H1 (cell line): ENCODE measurements at regions not wholly inside any gene's neighbourhood (a gene's known extent, or its start where the extent isn't known, plus 50 kb on each side); places are given as distances from the start of the nearest gene placed in this dataset.

Experiments
- CTCF ChIA-PET: fragments of 300-600 bp; sonication (Branson Sonifier 250); formaldehyde crosslinking; loops from one replicate; lab custom pipeline; 2021; ENCODE audit not compliant: partially characterized antibody; lab: Charles Lee
- POLR2A ChIA-PET: fragments of 300-600 bp; sonication (Branson Sonifier 250); formaldehyde crosslinking; loops from one replicate; lab custom pipeline; 2021; ENCODE audit warnings: inconsistent platforms; ENCODE audit not compliant: partially characterized antibody; lab: Charles Lee
- DNase-seq, 2 experiments: peaks; one replicate each; pipeline versions ENCODE4 v3.0.0 to v3.0.0-alpha.2; 2010 to 2022; ENCODE audit warnings: low spot score in 2 of 2, low read depth in 1 of 2, mixed read lengths in 1 of 2
- FAIRE-seq: peaks from 2 replicates; lab custom pipeline; 2011; peaks lifted over from hg19 to GRCh38; lab: Jason Lieb, UNC
- H2AFZ ChIP-seq: 2 replicates; pipeline ENCODE4 v1.8.1; 2012; ENCODE audit warnings: low read length, inconsistent platforms
- H2AK5ac ChIP-seq: 2 replicates; pipeline ENCODE4 v1.6.1; 2013; ENCODE audit warnings: low read depth, low read length
- H2BK120ac ChIP-seq: replicated peaks from 2 replicates; pipeline ENCODE3; 2013; ENCODE audit warnings: low read depth, low read length, inconsistent platforms
- H2BK12ac ChIP-seq: 2 replicates; pipeline ENCODE4 v1.6.1; 2013; ENCODE audit warnings: low read depth, low read length
- H2BK15ac ChIP-seq: 2 replicates; pipeline ENCODE4 v1.6.1; 2013; ENCODE audit warnings: low read length
- H2BK20ac ChIP-seq: 2 replicates; pipeline ENCODE4 v1.6.1; 2013; ENCODE audit warnings: low read length
- H2BK5ac ChIP-seq: 2 replicates; pipeline ENCODE4 v1.6.1; 2013; ENCODE audit warnings: low read depth, low read length
- H3K14ac ChIP-seq: 2 replicates; pipeline ENCODE4 v1.6.1; 2013; ENCODE audit warnings: inconsistent platforms; ENCODE audit not compliant: insufficient read length
- H3K18ac ChIP-seq: 2 replicates; pipeline ENCODE4 v1.6.1; 2013; ENCODE audit warnings: low read length; ENCODE audit errors: extremely low read depth
- H3K23ac ChIP-seq: 2 replicates; pipeline ENCODE4 v1.6.1; 2013; ENCODE audit warnings: inconsistent platforms; ENCODE audit not compliant: insufficient read length
- H3K23me2 ChIP-seq: 2 replicates; pipeline ENCODE4 v1.6.1; 2013; ENCODE audit warnings: low read depth, low read length
- H3K27ac ChIP-seq: 2 replicates; pipeline ENCODE4 v1.6.1; 2011; ENCODE audit warnings: low read depth, low read length, inconsistent platforms
- H3K27me3 ChIP-seq, 4 experiments: replicated peaks in 1 of 4; 1 replicate in 1 of 4; 2 replicates in 3 of 4; pipeline versions ENCODE4 v1.6.1 to v1.8.1; 2011 to 2013; ENCODE audit warnings: low read length in 3 of 4, mild to moderate bottlenecking in 3 of 4, inconsistent platforms in 2 of 4, mixed read lengths in 2 of 4, moderate library complexity in 1 of 4; ENCODE audit not compliant: control insufficient read depth in 3 of 4, insufficient read depth in 3 of 4; ENCODE audit errors: extremely low read depth in 1 of 4
- H3K36me3 ChIP-seq, 4 experiments: 2 replicates each; pipeline versions ENCODE4 v1.6.1 to v1.8.1; 2011 to 2013; ENCODE audit warnings: mild to moderate bottlenecking in 4 of 4, low read length in 3 of 4, moderate library complexity in 2 of 4, control low read depth in 1 of 4, inconsistent platforms in 1 of 4; ENCODE audit not compliant: insufficient read depth in 4 of 4, control insufficient read depth in 2 of 4
- H3K4ac ChIP-seq: replicated peaks from 2 replicates; pipeline ENCODE3; 2013; ENCODE audit warnings: low read length, low read depth, mixed read lengths, inconsistent platforms; ENCODE audit not compliant: insufficient read length
- H3K4me1 ChIP-seq, 4 experiments: replicated peaks in 1 of 4; 1 replicate in 1 of 4; 2 replicates in 3 of 4; pipeline versions ENCODE4 v1.6.1 to v1.8.1; 2011 to 2013; ENCODE audit warnings: low read length in 3 of 4, inconsistent platforms in 2 of 4, mixed read lengths in 1 of 4; ENCODE audit not compliant: insufficient read depth in 4 of 4, control insufficient read depth in 3 of 4
- H3K4me2 ChIP-seq, 2 experiments: 2 replicates each; pipeline versions ENCODE4 v1.6.1 to v1.8.1; 2011 to 2013; ENCODE audit warnings: low read depth in 2 of 2, low read length in 2 of 2, control low read depth in 1 of 2, inconsistent platforms in 1 of 2, mild to moderate bottlenecking in 1 of 2; ENCODE audit not compliant: insufficient read depth in 1 of 2
- H3K4me3 ChIP-seq, 4 experiments: fragments of 200-600, 300-600 bp in 1 of 4; sonication (generic), shearing (Covaris generic), sonication (Bioruptor Twin) in 1 of 4; 2 replicates each; pipeline versions ENCODE4 v1.5.1 to v1.8.1; 2011 to 2016; ENCODE audit warnings: low read length in 4 of 4, low read depth in 3 of 4, control low read depth in 2 of 4, inconsistent platforms in 2 of 4, mild to moderate bottlenecking in 2 of 4, mixed read lengths in 1 of 4, moderate library complexity in 1 of 4; ENCODE audit not compliant: insufficient read depth in 2 of 4; ENCODE audit errors: extremely low read depth in 1 of 4
- H3K56ac ChIP-seq: replicated peaks from 2 replicates; pipeline ENCODE3; 2013; ENCODE audit warnings: low read depth, mild to moderate bottlenecking, mixed read lengths, low read length, inconsistent platforms; ENCODE audit not compliant: insufficient read length
- H3K79me1 ChIP-seq: 2 replicates; pipeline ENCODE4 v1.6.1; 2013; ENCODE audit warnings: low read depth, low read length, control low read depth
- H3K79me2 ChIP-seq, 2 experiments: 2 replicates each; pipeline versions ENCODE4 v1.6.1 to v1.8.1; 2012 to 2013; ENCODE audit warnings: low read length in 2 of 2, mild to moderate bottlenecking in 2 of 2, inconsistent platforms in 1 of 2; ENCODE audit not compliant: insufficient read depth in 2 of 2, control insufficient read depth in 1 of 2
- H3K9ac ChIP-seq, 4 experiments: replicated peaks in 1 of 4; 1 replicate in 1 of 4; 2 replicates in 3 of 4; pipeline versions ENCODE4 v1.6.1 to v1.8.1; 2011 to 2013; ENCODE audit warnings: low read depth in 3 of 4, low read length in 3 of 4, control low read depth in 2 of 4, mild to moderate bottlenecking in 2 of 4, moderate library complexity in 2 of 4, inconsistent platforms in 1 of 4; ENCODE audit errors: extremely low read depth in 1 of 4
- H3K9me3 ChIP-seq, 2 experiments: 2 replicates each; pipeline versions ENCODE4 v1.6.1 to v1.8.1; 2012 to 2013; ENCODE audit warnings: mild to moderate bottlenecking in 2 of 2, moderate library complexity in 2 of 2, control low read depth in 1 of 2, inconsistent platforms in 1 of 2, low read depth in 1 of 2, low read length in 1 of 2, mixed read lengths in 1 of 2; ENCODE audit not compliant: insufficient read depth in 2 of 2
- H4K20me1 ChIP-seq, 2 experiments: replicated peaks in 1 of 2; 2 replicates each; pipeline versions ENCODE3 to v1.8.1; 2011 to 2013; ENCODE audit warnings: inconsistent platforms in 2 of 2, low read length in 2 of 2, mild to moderate bottlenecking in 1 of 2; ENCODE audit not compliant: insufficient read depth in 2 of 2, control insufficient read depth in 1 of 2
- H4K5ac ChIP-seq: 2 replicates; pipeline ENCODE4 v1.6.1; 2013; ENCODE audit warnings: low read length, low read depth, mixed read lengths, inconsistent platforms; ENCODE audit not compliant: insufficient read length
- H4K8ac ChIP-seq: 2 replicates; pipeline ENCODE4 v1.8.0; 2013; ENCODE audit warnings: mild to moderate bottlenecking, moderate library complexity, low read length, inconsistent platforms; ENCODE audit not compliant: insufficient read depth; ENCODE audit errors: extremely low read depth
- H4K91ac ChIP-seq: replicated peaks from 2 replicates; pipeline ENCODE3; 2013; ENCODE audit warnings: low read length, mixed read lengths, inconsistent platforms; ENCODE audit not compliant: insufficient read length
- CEBPB ChIP-seq: IDR thresholded peaks from 2 replicates; pipeline ENCODE4 v1.6.1; 2012; ENCODE audit warnings: low read depth, low read length
- EGR1 ChIP-seq: IDR thresholded peaks from 2 replicates; pipeline ENCODE4 v1.6.1; 2011; ENCODE audit warnings: low read depth, low read length, borderline replicate concordance
- EZH2 ChIP-seq: fragments of 200-600 bp; sonication (generic); IDR thresholded peaks from 2 replicates; pipeline ENCODE4 v1.7.1; 2012; ENCODE audit warnings: low read depth, mild to moderate bottlenecking, moderate library complexity, low read length, inconsistent platforms; ENCODE audit not compliant: severe bottlenecking
- FOSL1 ChIP-seq: IDR thresholded peaks from 2 replicates; pipeline ENCODE4 v1.6.1; 2011; ENCODE audit warnings: mild to moderate bottlenecking, low read depth, low read length, moderate library complexity; ENCODE audit not compliant: insufficient read depth
- HDAC2 ChIP-seq, 2 experiments: fragments of 300-600 bp in 1 of 2; sonication (generic) in 1 of 2; IDR thresholded peaks; 2 replicates each; pipeline ENCODE4 v1.6.1; 2011 to 2012; ENCODE audit warnings: low read depth in 2 of 2, low read length in 2 of 2, mild to moderate bottlenecking in 2 of 2, moderate library complexity in 2 of 2, borderline replicate concordance in 1 of 2, inconsistent platforms in 1 of 2
- KDM4A ChIP-seq: IDR thresholded peaks from one replicate; pipeline ENCODE4 v1.7.1; 2012; ENCODE audit warnings: low read depth, mild to moderate bottlenecking, moderate library complexity, low read length, inconsistent platforms; ENCODE audit not compliant: severe bottlenecking
- POLR2A ChIP-seq, 2 experiments: IDR thresholded peaks; 1 replicate in 1 of 2; 2 replicates in 1 of 2; pipeline ENCODE4 v1.6.1; 2011; ENCODE audit warnings: low read depth in 2 of 2, low read length in 2 of 2, mild to moderate bottlenecking in 2 of 2; ENCODE audit errors: control extremely low read depth in 1 of 2
- POLR2AphosphoS5 ChIP-seq: IDR thresholded peaks from 2 replicates; pipeline ENCODE4 v1.6.1; 2011; ENCODE audit warnings: low read depth, low read length
- WGBS, 2 experiments: shearing (Covaris generic) in 1 of 2; methylation state at CpG; one replicate each; pipeline versions ENCODE4 v1.1.6 to v1.1.7; 2013 to 2015; ENCODE audit warnings: low lambda C conversion rate in 2 of 2, mixed read lengths in 2 of 2, inconsistent platforms in 1 of 2, low coverage in 1 of 2, missing lambda C conversion rate in 1 of 2; ENCODE audit not compliant: insufficient replicate concordance in 2 of 2, insufficient coverage in 1 of 2, insufficient read length in 1 of 2; ENCODE audit errors: extremely low coverage in 1 of 2, missing lambda C conversion rate in 1 of 2; 5-methylcytosine and 5-hydroxymethylcytosine counted together
- TF ChIP-seq, protein P1 (sequence below), 3 experiments: IDR thresholded peaks; 1 replicate in 2 of 3; 2 replicates in 1 of 3; pipeline versions ENCODE4 v1.5.1 to v1.6.1; 2011; ENCODE audit warnings: low read length in 3 of 3, mild to moderate bottlenecking in 3 of 3, inconsistent platforms in 2 of 3, low read depth in 1 of 3, moderate library complexity in 1 of 3; ENCODE audit not compliant: insufficient read depth in 1 of 3; ENCODE audit errors: control extremely low read depth in 1 of 3

DNA sequence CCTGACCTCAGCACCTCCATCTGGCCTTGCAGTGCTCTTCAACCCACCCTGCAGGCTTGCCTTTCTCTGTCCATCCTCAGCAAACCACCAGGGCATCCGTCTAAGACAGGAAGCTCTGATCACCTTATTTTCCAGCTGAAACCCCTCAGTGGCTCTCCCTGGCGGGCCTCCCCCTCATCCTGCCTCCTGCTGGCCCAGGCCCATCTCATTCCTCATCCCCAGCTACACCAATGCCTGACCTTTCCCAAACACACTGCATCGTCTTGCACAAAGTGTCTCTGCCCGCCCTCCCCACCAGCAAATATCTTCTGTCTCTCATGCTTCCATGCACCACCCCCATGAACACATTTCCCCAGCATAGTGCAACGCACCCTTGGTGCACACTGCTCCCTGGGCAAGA is 205.0 kb downstream of the TOMM20 start:
- CTCF ChIA-PET, result interaction anchor here (1.0 to 1.2 kb wide), 2 partner anchors 160 to 809 kb away, joined by 3 to 5 read pairs; no protein-coding TSS in a partner anchor
- no peak overlapping the region for H3K18ac ChIP-seq
- H3K36me3 ChIP-seq, result no peaks in the 10 kb centered on the region
- no peak for TF ChIP-seq EGR1
- TF ChIP-seq, protein P1, sequence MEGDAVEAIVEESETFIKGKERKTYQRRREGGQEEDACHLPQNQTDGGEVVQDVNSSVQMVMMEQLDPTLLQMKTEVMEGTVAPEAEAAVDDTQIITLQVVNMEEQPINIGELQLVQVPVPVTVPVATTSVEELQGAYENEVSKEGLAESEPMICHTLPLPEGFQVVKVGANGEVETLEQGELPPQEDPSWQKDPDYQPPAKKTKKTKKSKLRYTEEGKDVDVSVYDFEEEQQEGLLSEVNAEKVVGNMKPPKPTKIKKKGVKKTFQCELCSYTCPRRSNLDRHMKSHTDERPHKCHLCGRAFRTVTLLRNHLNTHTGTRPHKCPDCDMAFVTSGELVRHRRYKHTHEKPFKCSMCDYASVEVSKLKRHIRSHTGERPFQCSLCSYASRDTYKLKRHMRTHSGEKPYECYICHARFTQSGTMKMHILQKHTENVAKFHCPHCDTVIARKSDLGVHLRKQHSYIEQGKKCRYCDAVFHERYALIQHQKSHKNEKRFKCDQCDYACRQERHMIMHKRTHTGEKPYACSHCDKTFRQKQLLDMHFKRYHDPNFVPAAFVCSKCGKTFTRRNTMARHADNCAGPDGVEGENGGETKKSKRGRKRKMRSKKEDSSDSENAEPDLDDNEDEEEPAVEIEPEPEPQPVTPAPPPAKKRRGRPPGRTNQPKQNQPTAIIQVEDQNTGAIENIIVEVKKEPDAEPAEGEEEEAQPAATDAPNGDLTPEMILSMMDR (IDR thresholded peaks at IDR 0.05; ENCODE audit: control extremely low read depth in 1 of 3, insufficient read depth in 1 of 3, low read depth in 1 of 3, low read length in 3 of 3), result no peak
- TF ChIP-seq FOSL1, result no peak
- TF ChIP-seq HDAC2 (IDR thresholded peaks at IDR 0.05; ENCODE audit: borderline replicate concordance in 1 of 2, low read depth in 2 of 2, low read length in 2 of 2), result no peak
- TF ChIP-seq CEBPB, result no peak
- TF ChIP-seq POLR2A (IDR thresholded peaks at IDR 0.05; ENCODE audit: control extremely low read depth in 1 of 2, low read depth in 2 of 2, low read length in 2 of 2), result no peak
- no peak for TF ChIP-seq EZH2
- TF ChIP-seq POLR2AphosphoS5, result no peak
- no peak for TF ChIP-seq KDM4A

More for the DNA sequence above, 205.0 kb downstream of the TOMM20 start:
- DNase-seq (no peak), FAIRE-seq (no peak)
- H3K27me3 ChIP-seq, result peaks cover 0 to 4% (median 2%) of the 10 kb centered on the region in 4 experiments; a peak in 3 of 7 replicates
- H3K23me2 ChIP-seq, result no peaks in the 10 kb centered on the region
- H2BK15ac ChIP-seq, result no peak overlapping the region
- no peak overlapping the region for H3K56ac ChIP-seq
- POLR2A ChIA-PET, result no interaction called here
- H2BK20ac ChIP-seq, result no peak overlapping the region
- no peak overlapping the region for H3K4me3 ChIP-seq
- H3K4me1 ChIP-seq, result peaks cover 0 to 16% (median 3%) of the 10 kb centered on the region in 4 experiments; a peak in 4 of 7 replicates
- no peaks in the 10 kb centered on the region for H3K79me2 ChIP-seq
- peaks cover 0 to 2% of the 10 kb centered on the region in 2 experiments; a peak in 1 of 4 replicates for H3K9me3 ChIP-seq
- no peak overlapping the region for H4K5ac ChIP-seq
- H2AK5ac ChIP-seq, result no peak overlapping the region
- no peak overlapping the region for H3K9ac ChIP-seq
- no peak overlapping the region for H3K27ac ChIP-seq
- H4K20me1 ChIP-seq, result no peaks in the 10 kb centered on the region
- no peak overlapping the region for H3K4ac ChIP-seq
- H2BK5ac ChIP-seq, result no peak overlapping the region
- no peak overlapping the region for H3K23ac ChIP-seq
- no peak overlapping the region for H2BK12ac ChIP-seq
- no peak overlapping the region for H3K14ac ChIP-seq
- no peak overlapping the region for H2BK120ac ChIP-seq
- H3K79me1 ChIP-seq, result no peaks in the 10 kb centered on the region
- no peak overlapping the region for H3K4me2 ChIP-seq
- no peak overlapping the region for H2AFZ ChIP-seq
- no peak overlapping the region; the same call in 1 of the 2 replicates for H4K8ac ChIP-seq
- 89% methylated on average over 5 of the region's 5 CpGs; no CpG with 5 or more reads in 1 of the 2 experiments for WGBS, 2 experiments
- H4K91ac ChIP-seq, result no peak overlapping the region
